ENCODE measurements at regions not wholly inside any gene's neighbourhood (a gene's known extent, or its start where the extent isn't known, plus 50 kb on each side); places are given as distances from the start of the nearest gene placed in this dataset.

DNA sequence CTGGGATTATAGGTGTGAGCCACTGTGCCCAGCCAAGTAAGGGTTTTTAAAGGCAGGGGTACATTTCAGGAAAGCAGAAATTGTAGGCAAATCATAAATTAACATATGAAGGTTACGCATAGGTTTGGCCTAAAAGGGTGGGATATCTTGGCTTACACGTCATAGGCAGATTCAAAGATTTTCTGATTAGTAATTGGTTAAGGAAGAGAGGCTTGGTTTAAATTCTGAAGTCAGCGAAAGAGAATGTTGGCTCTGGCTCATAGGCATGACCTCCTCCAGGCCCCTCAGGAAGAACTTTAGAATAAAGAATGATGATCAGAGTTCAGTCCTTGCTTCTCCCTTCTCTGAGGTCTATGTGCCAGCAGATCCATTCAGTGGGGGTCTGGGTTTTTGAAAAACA lies 124.8 kb upstream of the RBBP6 start:
- DNase-seq (ENCODE audit: low spot score) = no peak

DNA sequence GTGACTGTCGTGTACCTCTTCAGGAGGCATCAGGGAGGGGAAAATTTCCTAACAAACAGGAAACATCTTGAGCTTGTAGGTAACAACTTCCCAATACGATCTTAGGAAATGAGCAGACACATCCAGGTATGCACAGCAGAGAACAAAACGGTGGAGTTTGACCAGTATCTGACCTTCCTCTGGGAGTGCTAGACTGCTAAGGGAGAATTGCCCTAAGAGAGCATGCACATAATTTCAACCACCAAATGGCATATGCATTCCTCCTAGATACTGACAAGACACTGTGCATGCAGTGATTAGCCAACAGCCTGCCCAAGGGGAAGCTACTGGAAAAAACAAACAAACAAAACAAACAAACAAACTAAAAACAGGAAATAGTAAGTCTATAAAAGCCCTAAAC lies 120.6 kb upstream of the RBBP6 start:
- DNase-seq (ENCODE audit: low spot score) = no peak

- DNase-seq (ENCODE audit: low spot score) = no peak
These were observed 116.1 kb upstream of the RBBP6 start for GRCh38 chr16:24423312-24423711.

GRCh38 chr16:24424364-24424763 lies 115.0 kb upstream of the RBBP6 start:
- DNase-seq (ENCODE audit: low spot score) = no peak

GRCh38 chr16:24427840-24428239 lies 111.5 kb upstream of the RBBP6 start:
- no peak for DNase-seq (ENCODE audit: low spot score)

DNA sequence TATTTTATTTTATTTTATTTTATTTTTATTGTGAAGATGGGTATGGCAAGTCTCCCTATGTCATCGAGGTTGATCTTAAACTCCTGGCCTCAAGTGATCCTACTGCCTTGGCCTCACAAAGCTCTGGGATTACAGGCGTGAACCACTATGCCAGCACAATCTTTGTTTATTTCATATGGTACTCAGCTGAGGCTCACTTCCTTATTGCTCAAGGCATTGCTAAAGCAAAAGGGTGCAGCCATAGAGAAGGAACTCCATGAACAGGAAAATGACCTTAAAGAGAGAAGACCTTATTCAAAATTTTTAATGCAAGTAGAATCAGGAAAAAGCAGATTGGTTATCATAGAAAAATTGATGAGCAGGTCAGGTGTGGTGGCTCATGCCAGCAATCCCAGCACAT lies 110.6 kb upstream of the RBBP6 start:
- DNase-seq (ENCODE audit: low spot score) = no peak

- no peak for DNase-seq (ENCODE audit: low spot score)
These were observed 108.2 kb upstream of the RBBP6 start for GRCh38 chr16:24430954-24431760.

- DNase-seq (ENCODE audit: low spot score) = no peak
These were observed 105.7 kb upstream of the RBBP6 start for GRCh38 chr16:24433706-24434105.

DNA sequence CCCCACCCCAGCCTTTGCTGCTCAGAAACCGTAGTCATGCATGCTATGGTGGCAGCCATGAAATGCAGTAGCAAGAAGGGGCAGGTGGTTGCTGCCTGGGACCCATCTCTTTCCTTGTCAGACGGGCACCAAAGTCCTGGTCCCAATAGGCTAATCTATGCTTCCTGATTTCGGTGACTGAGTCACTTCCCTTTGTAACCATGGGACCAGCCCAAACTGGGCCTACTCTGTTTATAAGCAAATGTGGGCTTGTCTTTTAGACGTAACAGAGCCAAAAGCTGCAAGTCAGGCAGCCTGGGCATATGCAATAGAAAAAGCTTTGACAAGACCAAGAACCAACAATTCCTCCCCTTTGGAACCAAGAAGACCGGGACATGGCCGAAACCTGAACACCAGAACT lies 99.1 kb upstream of the RBBP6 start:
- DNase-seq (ENCODE audit: low spot score) = no peak

DNA sequence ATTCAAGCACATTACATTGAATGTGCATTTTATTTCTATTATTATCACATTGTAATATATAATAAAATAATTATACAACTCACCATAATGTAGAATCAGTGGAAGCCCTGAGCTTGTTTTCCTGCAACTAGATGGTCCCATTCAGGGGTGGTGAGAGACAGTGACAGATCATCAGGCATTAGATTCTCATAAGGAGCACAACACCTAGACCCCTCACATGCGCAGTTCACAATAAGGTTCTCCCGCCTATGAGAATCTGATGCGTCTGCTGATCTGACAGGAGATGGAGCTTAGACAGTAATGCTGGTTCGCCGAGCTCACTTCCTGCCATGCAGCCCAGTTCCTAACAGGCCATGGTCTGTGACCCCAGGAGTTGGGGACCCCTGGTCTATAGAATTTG lies 96.7 kb upstream of the RBBP6 start:
- DNase-seq (ENCODE audit: low spot score) = no peak

DNA sequence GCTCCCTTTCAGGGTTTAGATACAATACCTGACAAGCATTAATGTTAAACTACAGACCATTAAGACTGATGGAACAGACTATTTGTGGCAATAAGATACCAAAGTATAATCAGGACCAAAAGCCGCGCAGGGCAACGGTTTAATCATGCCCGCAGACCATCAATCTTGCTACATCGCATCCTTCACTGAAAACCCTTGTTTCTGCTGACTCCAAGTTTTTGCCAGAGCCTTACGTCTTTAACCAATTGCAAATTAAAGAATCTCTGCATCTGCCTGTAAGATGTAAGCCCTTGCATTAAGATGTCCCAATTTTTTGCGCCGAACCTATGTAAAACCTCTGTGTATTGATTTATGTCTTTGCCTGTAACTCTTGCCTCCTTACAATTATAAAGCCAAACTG lies 94.2 kb upstream of the RBBP6 start:
- no peak for DNase-seq (ENCODE audit: low spot score)

GRCh38 chr16:24446189-24446588 lies 93.2 kb upstream of the RBBP6 start:
- no peak for DNase-seq (ENCODE audit: low spot score)

- no peak for DNase-seq (ENCODE audit: low spot score)
These were observed 86.6 kb upstream of the RBBP6 start for GRCh38 chr16:24452724-24453123.

- no peak for DNase-seq (ENCODE audit: low spot score)
These were observed 76.0 kb upstream of the RBBP6 start for GRCh38 chr16:24463196-24463945.

- DNase-seq (ENCODE audit: low spot score) = peak; percentile 83
These were observed 67.6 kb upstream of the RBBP6 start for GRCh38 chr16:24471561-24472350.

- no peak for DNase-seq (ENCODE audit: low spot score)
These were observed 61.9 kb upstream of the RBBP6 start for GRCh38 chr16:24477492-24477891.

- peak; percentile 41 for DNase-seq (ENCODE audit: low spot score)
These were observed 61.0 kb upstream of the RBBP6 start for GRCh38 chr16:24478401-24478800.

GRCh38 chr16:24482681-24483202 lies 56.6 kb upstream of the RBBP6 start:
- no peak for DNase-seq (ENCODE audit: low spot score)

- no peak for DNase-seq (ENCODE audit: low spot score)
These were observed 51.3 kb upstream of the RBBP6 start for GRCh38 chr16:24488045-24488444.
